ENCODE measurements at regions not wholly inside any gene's neighbourhood (a gene's known extent, or its start where the extent isn't known, plus 50 kb on each side); places are given as distances from the start of the nearest gene placed in this dataset.

DNA sequence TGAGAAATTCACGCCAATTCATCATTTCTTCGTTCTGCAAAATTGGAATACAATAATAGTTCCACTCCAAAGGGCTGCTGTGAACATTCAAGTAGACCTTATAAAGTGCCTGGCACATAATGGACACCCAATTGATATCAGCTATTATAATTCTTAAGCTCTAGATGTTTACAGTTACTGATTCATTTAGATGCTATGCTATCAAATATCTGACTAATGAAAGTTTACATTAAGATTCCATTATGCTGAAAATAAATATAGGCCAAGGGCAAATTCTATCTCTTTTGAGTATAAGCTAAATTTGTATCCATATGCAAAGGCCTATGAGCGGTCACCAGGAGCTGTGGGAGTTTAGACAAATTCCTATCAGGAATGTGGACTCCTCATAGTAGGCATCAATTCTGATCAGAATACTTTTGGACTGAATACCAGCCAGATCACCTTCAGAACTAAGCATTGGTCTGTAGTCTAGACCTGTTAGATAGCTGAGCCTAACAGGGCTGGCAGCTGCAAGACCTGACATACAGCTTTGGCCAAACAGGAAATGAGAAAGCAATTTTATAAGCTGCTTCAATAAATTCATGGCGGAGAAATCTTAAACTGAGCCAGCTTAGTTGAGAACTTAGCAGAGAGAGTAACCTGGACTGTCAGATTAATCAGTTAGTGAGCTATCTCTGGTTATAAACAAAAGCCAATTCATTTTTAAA is 384.3 kb upstream of the ACTRT1 start:
- TF ChIP-seq RAD21 (conservative IDR thresholded peaks at IDR 0.05 in 1 of 2, IDR thresholded peaks at IDR 0.05 in 1 of 2), result no peak
- TF ChIP-seq, protein P1, sequence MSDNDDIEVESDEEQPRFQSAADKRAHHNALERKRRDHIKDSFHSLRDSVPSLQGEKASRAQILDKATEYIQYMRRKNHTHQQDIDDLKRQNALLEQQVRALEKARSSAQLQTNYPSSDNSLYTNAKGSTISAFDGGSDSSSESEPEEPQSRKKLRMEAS (IDR thresholded peaks at IDR 0.05), result no peak
- no peak for TF ChIP-seq POLR2A (IDR thresholded peaks at IDR 0.05; ENCODE audit: low read length)
- TF ChIP-seq JUN (IDR thresholded peaks at IDR 0.05), result no peak
- TF ChIP-seq, protein P2, sequence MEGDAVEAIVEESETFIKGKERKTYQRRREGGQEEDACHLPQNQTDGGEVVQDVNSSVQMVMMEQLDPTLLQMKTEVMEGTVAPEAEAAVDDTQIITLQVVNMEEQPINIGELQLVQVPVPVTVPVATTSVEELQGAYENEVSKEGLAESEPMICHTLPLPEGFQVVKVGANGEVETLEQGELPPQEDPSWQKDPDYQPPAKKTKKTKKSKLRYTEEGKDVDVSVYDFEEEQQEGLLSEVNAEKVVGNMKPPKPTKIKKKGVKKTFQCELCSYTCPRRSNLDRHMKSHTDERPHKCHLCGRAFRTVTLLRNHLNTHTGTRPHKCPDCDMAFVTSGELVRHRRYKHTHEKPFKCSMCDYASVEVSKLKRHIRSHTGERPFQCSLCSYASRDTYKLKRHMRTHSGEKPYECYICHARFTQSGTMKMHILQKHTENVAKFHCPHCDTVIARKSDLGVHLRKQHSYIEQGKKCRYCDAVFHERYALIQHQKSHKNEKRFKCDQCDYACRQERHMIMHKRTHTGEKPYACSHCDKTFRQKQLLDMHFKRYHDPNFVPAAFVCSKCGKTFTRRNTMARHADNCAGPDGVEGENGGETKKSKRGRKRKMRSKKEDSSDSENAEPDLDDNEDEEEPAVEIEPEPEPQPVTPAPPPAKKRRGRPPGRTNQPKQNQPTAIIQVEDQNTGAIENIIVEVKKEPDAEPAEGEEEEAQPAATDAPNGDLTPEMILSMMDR (IDR thresholded peaks at IDR 0.05), result no peak

Measured in A549 (cell line).